HT-29 (cell line): ENCODE measurements at regions not wholly inside any gene's neighbourhood (a gene's known extent, or its start where the extent isn't known, plus 50 kb on each side); places are given as distances from the start of the nearest gene placed in this dataset.
"Not testable (repeated sequence)": the region's sequence is repeated elsewhere in the genome, so short reads cannot be mapped to it uniquely, and the experiment has no call there.

Experiments
- DNase-seq: peaks from one replicate; pipeline ENCODE4 v3.0.0-alpha.2; 2015; ENCODE audit warnings: low spot score

- peak; percentile 44 for DNase-seq
These were observed 187.0 kb downstream of the CARTPT start for GRCh38 chr5:71905834-71906711.

DNA sequence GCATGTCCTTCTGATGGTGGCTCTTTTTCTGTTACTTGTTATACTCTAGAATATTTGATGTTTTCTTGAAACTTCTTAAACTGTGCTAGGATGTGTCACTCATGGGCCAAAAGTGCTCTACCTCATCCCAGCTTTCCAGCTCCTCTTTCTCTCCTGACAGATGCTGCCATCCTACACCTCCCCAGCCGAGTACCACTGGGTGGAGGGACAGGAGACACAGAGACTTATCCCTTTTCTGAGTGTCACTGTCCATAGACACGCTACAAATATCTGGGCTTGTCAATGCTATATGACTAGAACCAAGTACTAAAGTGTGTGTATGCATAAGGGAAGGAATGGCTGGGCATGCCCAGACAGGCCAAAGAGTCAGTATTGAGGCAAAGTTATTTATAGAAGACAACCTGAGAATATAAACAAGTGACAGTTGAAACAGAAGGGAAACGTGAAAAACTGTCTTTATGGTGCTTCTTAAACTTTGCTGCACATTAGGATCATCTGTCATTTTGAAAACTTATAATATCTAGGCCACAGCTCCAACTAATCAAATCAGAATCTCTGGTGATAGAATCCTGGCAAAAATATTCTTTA, 188.0 kb downstream of the CARTPT start:
- no peak for DNase-seq

DNA sequence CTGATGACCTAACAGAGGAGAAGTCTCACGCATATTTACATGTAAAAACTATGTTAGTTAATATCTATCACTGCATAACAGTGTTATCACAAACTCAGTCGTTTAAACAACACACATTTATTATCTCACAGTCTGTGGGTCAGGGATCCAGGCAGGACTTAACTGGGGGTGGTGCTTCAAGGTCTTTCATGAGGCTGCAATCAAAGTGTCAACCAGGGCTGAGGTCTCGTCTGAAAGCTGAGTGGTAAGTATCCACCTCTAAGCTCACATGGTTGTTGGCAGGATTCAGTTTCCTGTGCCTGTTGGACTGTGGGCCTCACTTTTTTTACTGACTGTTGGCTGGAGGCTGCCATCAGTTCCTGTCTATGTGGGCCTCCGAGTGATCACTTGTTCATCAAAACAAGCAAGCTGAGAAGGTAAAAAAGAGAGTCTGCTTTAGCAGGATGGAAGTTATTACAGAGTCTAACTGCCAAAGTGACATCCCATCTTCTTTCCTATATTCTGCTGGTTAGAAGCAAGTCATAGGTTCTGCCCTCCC, 188.6 kb downstream of the CARTPT start:
- DNase-seq = no peak

GRCh38 chr5:71910741-71911140, 191.7 kb downstream of the CARTPT start:
- no peak for DNase-seq

DNA sequence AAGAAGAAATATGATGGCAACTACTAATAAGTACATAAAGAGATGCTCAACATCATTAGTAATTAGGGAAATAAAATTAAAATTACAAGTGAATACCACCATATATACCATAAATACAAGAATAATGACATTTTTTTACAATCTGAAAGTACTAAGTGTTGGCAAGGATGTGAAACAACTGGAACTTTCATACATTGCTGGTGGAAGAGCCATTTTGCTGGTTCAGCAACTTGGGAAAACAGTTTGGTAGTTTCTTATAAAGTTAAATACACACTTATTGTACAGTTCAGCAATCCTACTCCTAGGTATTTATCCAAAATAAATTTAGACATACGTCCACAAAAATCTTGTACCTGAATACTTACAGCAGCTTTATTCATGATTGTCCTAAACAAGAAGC, 192.9 kb downstream of the CARTPT start:
- no peak for DNase-seq

DNA sequence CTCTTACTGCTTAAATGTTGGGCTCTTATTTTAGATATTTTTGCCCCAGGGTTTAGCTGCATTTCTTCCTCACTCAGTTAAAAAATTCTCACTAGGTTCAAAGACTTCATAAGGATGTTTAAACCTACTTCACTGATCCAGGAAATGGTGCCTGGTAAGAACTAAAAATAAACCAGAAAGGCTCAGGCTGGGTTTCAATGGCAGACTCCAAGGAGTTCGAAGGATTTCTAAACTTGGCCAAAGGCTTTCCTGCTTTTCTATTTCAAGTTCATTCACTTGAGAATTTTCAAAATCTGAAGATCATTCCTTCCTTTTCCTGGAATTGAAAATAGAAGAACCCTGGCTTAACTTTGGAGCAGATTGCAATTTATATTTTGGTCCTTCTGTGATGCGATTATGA, 193.0 kb upstream of the MAP1B start:
- DNase-seq = no peak

DNA sequence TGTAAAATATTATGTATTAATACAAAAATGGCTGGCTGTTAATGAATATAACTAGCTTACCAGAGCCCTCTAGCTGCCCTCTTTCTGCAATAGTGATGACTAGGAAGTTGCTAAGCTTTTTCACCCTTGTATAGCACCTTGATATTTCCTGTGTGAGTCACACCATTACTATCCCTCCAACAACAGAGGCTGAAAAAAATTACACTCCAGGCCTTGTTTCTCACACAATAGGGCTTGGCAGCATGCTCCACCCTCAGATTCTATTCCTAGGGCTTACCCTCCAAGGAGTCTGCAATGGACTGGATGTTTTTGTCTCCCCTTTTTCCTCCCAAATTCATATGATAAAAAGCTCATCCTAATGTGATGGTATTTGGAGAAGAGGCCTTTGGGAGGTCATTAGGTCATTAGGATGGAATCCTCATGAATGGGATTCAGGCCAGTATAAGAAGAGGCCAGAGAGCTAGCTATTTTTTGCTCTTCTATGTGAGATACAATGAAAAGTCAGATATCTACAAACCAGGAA, 184.6 kb upstream of the MAP1B start:
- DNase-seq = peak; percentile 88

DNA sequence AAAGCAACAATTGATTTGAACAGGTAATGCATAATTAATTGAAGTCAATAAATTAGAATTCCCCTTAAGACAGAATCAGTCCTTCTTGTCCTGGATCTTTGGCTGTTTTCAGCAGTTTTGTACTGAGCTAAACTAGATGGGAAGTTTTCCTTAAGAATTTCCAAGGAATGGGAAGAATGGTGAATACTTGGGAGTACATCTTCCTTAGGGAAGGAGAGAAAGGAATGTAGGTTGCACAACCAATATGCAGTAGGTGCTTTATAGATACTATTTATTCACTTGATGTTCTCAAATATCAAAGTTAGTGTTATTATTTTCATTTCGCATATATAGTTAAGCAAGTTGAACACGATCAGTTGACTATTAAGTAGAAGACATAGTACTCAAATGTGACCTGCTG, 183.5 kb upstream of the MAP1B start:
- DNase-seq = no peak

GRCh38 chr5:71924325-71924724, 182.9 kb upstream of the MAP1B start:
- no peak for DNase-seq

DNA sequence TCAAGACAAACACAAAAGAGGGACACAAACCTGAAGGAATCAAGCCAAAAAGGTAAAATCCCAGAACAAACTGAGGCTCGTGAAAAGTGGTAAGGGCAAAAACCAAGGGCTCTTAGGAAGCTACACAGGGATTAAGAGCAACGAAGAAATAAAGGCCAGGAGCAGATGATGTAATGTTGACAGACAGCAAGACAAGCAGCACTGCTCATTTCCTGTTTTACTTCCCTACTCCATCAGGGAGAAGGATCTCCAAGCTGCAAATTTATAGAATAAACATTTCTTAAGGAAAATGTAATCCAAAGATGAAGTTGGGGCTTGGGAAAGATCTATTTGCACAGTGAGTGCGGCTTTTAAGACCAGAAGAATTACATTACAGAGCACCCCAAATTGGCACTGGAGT, 182.3 kb upstream of the MAP1B start:
- DNase-seq = peak; percentile 40

GRCh38 chr5:71925608-71926091, 181.6 kb upstream of the MAP1B start:
- DNase-seq = no peak

GRCh38 chr5:71929003-71929402, 178.3 kb upstream of the MAP1B start:
- no peak for DNase-seq

GRCh38 chr5:71930554-71930953, 176.7 kb upstream of the MAP1B start:
- DNase-seq = not testable (repeated sequence)

DNA sequence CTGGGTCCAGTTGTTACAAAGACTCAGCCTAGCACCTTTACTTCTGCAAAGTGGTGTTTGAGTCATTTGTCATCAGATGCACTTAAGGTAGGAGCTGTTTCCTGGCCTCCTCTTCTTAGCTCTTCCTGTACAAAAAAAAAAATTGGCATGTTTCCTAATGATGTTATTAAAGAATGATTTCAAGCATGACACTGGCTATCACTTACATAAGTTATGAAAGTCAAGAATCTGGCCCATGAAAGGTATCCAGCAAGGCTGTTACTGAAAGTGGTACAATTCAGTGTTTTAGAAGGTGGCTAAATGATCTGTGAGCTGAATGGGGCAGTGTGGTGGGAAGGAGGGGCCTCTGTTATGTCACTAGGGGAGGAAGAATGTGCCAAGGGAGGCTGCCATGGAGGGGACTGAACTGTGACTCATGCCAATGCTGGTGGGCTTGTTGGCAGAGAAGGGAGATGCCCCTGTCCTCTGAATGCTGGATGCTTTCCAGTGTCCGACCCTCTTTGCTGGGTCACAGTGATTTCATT, 175.1 kb upstream of the MAP1B start:
- DNase-seq = peak; percentile 87

DNA sequence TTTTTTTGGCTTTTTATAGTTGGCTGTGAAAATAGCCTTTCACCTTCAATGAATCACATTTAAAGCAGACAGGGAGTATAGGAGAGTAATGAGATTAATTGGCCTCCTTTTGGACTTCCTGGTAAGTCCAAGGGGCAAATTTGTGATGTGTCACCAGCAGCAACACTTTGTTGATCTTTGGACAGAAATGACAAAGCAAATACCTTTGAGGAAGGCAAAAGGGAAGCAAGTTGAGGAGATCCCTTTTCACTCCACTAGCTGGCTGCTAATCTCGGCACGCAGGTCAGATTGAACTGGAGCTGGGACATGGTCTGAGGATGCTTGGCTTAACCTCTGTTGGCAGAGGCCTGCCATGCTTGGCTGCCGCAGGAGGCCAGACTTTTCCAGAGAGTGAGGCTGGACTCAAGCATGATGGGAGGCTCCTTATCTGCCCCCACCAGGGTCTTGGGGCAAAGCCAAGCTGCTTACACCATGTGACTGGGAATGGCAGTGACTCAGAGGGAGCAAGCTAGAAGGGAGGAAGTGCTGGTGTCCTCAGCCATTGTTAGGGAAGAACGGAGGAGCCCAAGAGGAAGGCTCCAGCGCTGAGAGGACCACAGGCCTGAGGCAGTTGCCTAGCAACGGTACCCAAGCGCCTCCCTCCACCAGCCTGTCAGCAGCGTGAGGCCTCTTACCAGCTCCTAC, 174.5 kb upstream of the MAP1B start:
- DNase-seq = peak; percentile 88

DNA sequence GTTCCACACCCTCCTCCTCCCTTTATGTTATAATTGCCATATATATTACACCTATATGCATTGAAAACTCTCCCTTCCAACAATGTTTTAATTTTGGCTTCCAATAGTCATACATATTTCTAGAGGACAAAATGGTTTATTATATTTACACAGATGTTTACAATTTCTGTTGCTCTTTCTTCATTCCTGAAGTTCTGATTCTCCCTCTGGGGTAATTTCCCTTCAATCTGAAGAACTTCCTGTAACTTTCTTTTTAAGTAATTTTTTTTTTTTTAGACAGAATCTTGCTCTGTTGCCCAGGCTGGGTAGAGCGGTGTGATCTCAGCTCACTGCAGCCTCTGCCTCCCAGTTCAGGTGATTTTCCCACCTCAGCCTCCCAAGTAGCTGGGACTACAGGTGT, 173.0 kb upstream of the MAP1B start:
- DNase-seq = no peak

DNA sequence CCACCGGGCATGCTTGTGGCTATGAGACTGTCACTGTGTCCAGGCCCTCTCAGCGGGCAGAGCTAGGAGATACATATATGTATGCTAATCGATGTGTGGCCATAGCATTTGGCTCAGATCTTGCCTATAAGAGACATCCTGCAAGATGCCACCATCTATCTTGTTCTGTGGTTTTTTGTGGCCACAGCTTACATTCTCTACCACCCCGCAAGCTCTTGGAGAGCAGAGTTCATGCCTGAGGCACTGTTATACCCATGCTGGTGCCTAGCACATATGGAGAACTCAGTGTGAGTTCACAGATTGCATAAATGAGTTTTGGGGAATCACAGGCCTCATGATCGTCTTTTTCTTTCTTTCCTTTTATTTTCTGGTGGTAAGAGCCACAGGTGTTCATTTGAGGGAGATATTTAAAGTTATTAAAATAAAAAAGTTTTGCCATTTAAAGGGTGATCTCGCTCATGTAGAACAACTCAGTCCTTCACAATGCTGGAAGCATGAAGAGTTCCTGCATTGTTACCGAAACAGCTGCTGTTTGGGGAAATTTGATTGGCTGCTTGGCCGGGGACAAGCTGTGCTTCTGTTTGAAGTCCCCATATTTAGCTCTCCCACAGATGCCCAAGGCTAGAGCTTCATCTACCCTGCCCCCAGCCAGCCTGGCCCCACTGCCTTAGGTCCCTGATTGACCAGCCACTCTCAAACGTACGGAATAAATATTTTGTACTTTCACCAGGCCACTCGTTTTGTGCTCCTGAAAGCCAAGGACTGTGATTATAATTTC, 169.2 kb upstream of the MAP1B start:
- DNase-seq = no peak

- DNase-seq = peak; percentile 30
These were observed 168.4 kb upstream of the MAP1B start for GRCh38 chr5:71938895-71939294.

GRCh38 chr5:71939452-71940230, 167.6 kb upstream of the MAP1B start:
- no peak for DNase-seq

DNA sequence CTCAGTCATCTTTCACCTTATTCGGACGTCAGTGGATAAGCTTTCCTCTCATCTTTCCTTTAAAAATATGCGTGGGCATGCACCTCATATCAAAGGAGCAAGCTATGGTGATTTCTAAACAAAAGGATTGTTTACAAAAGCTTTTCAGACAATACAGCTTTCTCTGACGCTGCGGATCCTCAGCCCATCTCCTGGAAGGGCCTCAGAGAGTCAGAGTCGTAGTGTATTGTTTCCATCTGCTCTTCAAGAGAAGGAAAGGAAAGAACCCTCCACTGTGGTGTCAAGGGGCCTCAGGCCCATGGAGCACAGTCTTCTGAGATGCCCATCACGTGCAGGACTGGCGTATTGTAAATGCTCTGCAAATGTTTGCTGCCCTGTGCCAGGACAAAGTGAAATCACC, 163.4 kb upstream of the MAP1B start:
- no peak for DNase-seq
